Stimulated activated CD4-positive, alpha-beta T cell treated with anti-CD3 and anti-CD28 coated beads, Interleukin-2, amount 100 ng/mL, for 24 hours (primary cell): ENCODE measurements at regions not wholly inside any gene's neighbourhood (a gene's known extent, or its start where the extent isn't known, plus 50 kb on each side); places are given as distances from the start of the nearest gene placed in this dataset.
"Not testable (repeated sequence)": the region's sequence is repeated elsewhere in the genome, so short reads cannot be mapped to it uniquely, and the experiment has no call there.

ENCODE experiments used
- DNase-seq, 2 donors: peaks; one replicate each; pipeline ENCODE4 v3.0.0-alpha.2; 2020

DNA sequence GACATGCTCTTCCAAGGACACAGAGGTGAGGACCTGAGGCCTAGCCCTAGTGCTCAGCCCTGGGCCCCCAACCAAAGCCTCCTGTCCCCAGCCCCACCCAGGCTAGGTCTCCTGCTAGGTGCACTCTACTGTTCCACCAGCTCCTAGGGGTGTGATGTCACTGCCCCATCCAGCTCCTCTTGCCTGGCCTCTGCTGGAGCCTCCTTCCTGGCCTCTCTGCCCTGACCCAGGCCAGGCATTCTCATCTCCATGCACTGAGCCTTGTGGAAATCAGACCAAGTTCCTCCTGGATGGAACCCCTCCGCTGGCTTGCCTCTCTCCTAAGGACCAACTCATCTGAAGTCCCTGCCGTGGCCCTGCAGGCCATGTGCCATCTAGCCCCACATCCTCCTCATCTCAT is 156.8 kb downstream of the INHBB start:
- no peak for DNase-seq

DNA sequence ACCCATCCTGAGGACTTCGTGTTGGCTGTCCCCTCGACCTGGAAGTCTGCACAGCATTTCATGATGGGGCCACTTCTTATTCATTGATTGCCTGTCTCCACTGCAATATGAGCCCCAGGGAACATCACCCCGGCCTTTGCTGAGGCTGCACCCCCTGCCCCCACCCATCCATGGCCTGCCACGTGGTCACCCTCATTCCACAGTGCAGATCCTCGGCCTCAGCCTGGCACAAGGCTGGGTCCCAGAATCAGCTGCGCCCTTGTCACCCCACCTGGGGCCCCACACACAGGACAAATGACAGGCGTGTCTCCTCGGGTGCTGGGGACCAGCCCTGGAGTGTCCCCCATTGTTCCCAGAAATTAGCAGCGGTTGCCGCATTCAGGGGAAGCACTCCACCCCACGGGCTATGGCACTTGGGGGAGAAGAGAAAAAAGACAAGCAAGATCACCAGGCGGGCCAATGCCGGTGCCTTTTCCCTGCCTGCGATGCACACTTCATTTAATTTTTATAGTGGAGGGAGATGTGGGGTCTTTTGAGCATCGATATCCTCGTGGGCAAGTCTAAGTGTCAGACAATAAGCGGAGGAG is 157.4 kb downstream of the INHBB start:
- DNase-seq, result no peak

DNA sequence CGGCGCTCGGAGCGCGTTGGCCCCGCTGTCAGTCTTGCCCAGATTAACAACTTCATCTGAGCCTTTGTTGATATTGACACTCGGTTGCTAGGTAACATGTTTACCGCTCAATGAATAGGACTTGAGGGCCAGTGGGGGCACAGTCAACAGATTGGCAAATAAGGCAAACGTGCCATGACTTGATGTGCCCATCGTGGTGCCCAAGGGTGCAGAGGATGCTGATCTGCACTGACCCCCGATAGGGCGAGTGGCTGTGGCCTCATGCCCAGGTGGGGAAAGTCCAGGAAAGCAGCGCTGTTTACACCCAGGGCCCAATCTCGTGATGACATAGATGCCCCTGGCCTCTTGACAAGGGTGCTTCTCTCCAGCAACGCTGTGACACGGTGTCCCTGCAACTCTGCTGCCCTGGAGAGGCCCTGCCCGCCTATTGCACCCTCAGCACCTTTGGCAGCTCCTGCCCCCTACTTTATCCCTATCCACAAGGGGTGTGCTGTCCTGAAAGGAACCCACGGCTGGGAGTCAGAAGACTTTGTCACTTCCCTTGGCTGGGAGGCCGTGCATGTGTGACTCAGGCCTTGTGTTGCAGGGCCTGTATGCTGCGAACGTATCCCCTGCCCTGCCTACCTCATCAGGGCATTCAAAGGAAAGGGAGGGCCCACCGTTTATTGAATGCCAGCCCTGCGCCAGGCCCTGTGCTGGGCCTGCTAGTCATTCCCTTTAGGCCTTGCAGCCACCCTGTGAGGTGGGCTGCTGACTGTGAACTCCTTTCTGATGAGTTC is 158.0 kb downstream of the INHBB start:
- no peak for DNase-seq

DNA sequence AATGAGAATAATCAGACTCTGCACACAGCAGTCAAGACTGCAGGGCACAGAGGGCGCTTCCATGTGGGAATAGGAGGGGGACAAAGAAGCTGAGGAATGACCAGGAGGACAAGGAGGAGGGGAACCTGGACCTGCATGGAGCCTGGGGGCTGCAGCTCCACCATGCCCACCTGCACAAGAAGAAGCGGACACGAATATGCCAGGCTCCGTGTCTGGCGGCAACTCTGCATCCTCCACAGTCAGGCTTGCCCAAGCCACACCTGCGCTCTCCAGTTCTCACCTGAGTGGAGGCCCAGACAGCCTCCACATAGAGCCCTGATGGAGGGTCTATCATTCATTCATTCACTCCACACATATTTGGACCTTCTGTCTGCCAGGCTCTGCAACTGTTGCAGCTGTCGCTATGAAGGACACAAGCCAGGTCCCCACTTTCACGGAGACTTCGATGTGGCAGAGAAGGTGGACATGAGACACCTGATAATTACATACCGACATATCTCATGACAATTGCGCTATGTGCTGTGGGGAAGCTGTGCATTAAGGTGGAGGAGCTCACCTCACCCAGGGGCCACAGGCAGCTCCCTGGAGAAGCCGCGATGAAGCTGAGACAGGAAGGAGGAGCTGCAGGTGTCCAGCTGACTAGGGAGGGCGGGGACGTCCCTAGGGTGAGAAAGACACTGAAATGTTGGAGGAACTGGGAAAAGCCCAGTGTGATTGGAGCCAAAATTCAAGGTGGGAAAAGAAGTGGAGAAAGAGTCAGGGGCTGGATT is 159.2 kb downstream of the INHBB start:
- DNase-seq, result no peak

DNA sequence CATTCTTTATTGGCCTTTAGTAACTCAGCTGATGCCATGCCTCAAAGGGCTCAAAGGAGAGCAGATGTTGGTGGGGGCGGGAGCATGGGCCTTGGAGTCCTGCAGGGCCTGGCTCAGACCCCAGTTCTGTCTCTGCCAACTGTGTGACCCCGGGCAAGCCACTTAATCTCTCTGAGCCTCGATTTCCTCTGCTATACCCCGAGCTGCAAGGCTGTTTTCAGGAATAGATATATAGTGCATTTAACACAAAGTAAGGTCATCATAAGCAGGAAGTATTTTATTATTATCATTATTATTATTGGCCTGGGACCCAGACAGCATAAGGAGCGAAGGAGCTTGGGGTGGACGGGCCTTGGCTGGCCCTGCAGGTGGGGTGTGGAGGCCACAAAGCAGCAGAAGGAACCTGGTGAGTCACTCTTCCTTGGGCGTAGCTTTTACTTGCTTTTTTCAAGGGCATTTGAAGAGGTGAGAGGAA is 162.7 kb downstream of the INHBB start:
- no peak for DNase-seq

DNA sequence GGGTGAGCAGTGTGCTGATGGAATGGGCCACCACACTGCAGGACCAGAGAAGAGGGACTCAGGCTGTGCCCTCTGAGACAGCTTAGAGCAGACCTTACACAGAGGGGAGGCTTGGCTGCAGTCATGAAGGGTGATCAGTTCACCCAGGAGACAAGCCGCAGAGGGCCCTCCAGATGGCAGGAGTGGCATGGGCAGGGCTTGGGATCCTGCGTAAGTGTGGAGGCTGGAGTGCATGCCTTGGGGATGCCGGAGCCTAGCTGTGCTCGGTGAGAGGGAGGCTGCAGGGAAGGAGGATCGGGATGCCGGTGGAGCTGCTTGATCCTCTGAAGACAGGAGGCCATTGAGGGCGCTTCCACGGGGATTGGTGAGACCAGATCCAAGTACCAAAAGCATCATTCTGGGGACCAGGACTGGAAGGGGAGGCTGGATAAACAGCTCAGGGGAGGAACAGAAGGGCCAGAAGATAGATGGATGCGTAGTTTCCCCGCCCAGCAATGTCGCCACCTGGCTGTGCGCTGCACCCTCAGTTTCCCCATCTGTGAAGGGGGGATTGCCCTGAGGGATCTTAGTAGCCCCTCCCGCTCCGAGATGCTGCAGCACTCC is 163.4 kb downstream of the INHBB start:
- DNase-seq, result no peak

DNA sequence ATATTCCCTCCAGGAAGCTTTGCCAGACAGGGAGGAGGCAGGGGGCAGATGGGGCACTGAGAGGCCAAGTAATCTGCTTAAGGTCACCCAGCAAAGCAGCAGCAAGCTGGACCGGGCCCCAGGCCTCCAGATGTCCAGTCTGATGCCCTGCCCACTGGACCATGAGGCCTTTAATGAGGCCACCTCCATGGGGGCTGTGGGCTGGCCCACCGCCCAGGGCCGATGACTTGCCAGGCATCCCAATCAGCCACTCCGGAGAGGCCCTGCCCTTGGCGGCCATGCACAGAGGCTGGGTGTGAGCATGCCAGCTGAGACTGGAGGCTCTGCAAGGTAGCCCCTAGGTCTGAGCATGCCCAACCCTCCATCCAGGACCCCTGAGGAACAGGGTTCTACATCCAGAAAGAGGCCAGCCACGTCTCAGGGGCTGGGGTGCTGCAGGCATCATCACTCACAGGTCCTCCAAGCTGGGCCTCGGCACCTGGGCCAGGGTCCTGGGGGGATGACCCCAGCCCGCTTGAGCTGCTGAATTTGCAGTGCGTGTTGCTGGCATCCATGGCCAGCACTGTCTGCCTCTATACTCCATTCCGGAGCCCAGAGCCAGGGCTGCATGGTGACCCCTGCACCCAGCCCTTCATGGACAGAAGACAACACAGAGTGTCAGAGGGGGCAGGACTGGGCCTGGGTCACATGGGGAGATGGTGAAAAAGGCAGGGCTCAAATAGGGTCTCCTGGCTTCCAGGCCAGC is 164.2 kb downstream of the INHBB start:
- DNase-seq, result no peak

DNA sequence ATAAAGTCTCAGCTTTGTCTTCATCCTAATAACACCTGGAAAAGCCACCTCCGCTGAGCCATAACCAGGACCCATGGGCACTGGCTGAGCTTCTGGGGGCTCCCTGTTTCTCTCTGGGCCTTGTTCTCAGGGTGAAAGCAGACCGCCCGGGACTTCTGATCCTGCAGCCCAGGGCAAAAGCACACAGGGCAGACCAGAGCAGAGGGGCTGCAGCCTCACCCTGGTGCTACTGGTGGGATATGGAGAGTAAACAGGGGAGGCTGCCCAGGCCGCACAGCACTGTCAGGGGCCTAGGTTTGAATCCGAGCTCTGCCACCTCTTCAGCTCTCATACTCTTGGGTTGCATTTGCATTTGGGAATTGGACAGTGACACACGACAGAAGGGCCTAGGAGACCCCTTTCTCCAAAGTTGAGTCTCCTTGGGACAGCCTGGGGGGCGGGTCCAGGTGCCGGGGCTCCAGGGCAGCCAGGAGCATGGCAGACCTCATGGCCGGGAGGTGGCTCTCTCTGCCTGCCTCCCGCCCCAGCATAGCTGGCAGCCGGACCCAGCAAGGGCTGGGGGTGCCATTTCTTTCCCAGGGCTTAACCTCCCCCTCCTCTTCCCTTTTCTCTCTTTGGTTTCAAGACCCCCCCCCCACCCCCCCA is 164.9 kb downstream of the INHBB start:
- DNase-seq, result no peak

DNA sequence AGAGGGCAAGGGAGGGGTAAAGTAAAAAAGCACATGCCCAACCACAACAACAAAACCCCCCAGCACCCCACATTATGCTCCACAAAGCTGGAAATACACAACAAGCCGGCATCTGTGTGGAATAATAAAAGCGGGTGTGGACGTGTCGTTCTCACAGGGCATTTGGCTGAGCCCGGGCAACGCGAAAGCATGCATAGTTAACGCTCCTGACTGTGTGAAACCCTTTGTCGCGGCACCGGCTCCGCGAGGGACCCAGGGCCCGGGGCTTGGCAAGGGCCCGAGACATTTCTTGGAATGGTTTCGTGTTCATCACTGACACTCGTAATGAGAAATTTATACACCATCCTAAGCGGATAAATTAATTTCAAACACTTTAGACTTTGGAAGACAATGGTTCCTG is 165.6 kb downstream of the INHBB start:
- no peak for DNase-seq

DNA sequence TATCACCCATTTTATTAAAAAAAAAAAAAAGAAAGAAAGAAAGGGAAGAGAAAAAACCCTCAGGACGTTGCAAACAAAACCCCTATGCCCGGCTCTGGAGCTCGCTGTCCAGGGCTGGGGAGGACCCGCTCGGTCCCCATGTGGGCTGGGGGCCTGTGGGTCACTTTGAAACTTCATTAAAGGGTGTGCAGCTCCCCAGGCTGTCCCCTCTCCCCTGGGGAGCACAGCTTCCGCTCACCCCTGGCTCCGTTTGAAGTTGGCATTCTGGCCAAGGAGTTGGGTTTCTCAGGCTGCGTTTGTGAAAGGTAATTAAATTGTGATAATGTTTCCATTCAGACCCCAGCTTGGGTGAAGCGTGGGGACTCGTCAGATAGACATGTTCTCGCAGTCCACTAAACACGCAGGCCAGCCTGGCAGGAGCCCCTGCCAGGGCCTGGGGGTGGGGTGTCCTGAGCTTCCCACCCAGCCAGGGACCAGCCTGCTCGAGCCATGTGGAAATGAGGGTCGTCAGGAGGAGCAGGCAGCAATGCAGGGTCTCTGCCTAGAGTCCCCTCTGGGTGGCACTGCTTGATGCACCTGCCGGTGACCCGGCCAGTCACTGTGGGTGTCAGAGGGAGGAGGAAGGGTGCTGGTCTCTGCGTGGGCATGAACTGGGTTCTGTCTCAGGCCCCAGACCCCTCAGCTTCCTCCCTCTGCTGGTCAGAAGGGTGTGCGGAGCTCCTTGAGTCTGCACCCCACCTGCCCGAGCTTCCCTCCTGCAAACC is 166.2 kb downstream of the INHBB start:
- no peak for DNase-seq

DNA sequence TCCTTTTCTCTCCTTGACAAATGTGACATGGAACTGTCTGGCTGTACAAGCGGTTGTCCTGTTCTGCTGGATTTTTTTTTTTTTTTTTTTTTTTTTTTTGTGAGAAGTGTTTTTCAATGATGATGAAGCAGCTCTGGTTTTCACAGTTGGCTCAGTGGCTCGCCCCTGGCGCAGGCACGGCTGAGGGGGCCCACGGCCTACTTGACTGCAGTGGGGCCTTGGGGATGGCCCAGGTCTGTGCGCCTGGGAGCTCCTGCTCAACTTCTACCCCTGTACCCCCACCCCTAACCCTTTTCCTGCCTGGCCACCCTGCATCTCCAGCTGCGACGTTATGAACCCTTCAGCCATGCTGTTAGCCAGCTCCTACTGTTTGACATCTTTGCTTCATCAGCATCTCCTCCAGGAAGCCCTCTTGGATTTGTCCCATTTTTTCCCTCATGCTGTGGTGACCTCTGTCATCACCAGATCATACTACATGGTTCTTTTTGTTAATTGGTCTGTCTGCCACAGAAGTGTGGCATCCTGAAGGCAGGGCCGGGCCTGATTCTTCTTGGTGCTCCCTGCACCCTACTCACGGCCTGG is 167.9 kb downstream of the INHBB start:
- no peak for DNase-seq

DNA sequence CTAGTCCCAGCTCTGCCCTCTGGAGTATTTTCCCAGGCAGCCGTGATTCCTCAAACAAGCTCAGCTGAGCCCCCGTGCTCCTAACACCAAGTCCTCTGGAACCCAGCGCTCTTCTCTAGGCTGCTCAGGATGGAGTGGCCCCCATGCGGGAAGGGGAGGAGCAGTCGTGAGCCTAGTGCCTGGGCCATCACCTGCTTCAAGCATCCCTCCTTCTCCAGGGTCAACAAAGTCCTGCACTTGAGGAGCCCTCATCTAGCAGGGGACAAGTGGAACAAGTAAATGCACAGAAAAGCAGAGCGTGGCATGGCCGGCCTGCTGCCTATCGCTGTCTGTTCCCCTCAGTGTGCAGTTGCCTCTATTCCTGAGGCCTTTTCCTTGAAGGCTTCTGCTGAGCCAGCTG is 168.6 kb downstream of the INHBB start:
- DNase-seq, result no peak

DNA sequence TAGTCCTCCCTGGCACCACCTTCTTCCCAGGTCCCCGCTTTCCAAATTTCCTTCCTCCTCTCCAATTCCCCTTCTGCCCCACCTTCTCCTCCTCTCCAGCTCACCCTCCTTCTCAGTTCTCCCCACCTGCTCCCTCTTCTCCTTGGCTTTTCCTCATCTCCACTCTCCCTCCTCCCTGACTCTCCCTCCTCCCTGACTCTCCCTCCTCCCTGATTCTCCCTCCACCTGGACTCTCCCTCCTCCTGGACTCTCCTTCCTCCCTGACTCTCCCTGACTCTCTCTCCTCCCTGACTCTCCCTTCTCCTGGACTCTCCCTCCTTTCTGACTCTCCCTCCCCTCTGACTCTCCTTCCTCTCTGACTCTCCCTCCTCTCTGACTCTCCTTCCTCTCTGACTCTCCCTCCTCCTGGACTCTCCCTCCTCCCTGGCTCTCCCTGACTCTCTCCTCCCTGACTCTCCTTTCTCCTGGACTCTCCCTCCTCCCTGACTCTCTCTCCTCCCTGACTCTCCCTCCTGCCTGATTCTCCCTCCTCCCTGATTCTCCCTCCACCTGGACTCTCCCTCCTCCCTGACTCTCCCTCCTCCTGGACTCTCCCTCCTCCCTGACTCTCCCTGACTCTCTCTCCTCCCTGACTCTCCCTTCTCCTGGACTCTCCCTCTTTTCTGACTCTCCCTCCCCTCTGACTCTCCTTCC is 169.3 kb downstream of the INHBB start:
- not testable (repeated sequence) for DNase-seq

DNA sequence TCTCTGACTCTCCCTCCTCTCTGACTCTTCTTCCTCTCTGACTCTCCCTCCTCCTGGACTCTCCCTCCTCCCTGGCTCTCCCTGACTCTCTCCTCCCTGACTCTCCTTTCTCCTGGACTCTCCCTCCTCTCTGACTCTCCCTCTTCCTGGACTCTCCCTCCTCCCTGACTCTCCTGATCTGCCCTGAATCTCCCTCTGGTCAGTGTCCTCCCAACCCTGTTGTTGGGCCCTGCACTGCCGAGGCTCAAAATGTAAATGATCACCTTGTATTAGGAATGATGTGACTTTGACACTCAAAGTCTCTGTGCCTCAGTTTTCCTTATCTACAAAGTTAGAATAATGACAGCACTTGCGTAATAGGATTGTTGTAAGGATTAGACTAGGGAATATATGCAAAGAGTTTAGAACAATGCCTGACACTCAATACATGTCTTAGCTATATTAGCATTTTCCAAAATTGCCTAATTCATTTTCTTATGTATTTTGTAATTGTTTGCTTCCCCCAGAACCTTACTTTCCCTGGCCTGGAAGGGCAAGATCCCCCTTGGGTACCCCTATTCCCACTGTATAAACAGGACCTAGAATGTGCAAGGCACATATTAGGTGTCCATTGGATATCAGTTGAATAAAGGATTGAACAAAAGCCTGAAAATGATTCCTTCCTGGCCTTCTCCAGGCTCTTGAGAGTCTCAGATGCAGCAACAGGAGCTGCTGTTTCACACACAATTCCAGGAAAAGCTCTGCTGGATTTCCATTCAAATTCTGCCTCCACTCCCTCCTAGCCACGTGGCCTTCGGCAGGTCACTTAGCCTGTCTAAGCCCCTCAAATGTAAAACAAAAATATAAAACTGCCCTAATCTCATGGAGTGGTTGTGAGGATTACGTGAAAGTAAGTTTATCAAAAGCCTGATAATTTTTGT is 170.1 kb downstream of the INHBB start:
- no peak for DNase-seq

DNA sequence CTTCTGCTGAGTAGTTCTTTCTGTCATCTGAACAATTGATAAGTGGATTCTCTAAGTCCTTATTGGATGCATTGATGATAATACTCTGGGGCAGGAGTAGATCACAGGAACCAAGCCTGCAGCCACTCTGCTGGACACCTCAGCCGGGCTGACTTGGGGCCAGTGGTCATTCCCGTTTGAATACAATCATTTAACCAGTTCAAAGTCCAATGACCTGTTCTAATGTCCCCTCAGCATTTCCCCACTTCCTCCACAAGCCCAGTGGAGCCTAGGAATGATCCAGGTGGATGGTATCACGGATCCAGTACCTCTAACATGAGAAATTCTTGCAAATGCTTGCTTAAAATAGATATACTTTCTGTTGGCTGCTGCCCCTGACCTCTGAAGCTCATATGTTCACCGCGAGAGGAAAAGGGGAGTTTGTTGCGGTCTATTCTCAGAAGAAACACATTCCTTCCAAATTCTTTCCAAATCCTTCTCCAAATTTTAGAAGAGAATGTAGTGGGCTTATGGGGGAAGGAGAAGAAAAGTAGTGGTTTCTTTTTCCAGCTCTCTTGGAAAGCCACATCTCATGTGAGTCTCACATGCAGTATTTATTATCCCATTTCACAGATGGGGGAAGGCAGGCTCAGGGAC is 170.9 kb downstream of the INHBB start:
- no peak for DNase-seq

DNA sequence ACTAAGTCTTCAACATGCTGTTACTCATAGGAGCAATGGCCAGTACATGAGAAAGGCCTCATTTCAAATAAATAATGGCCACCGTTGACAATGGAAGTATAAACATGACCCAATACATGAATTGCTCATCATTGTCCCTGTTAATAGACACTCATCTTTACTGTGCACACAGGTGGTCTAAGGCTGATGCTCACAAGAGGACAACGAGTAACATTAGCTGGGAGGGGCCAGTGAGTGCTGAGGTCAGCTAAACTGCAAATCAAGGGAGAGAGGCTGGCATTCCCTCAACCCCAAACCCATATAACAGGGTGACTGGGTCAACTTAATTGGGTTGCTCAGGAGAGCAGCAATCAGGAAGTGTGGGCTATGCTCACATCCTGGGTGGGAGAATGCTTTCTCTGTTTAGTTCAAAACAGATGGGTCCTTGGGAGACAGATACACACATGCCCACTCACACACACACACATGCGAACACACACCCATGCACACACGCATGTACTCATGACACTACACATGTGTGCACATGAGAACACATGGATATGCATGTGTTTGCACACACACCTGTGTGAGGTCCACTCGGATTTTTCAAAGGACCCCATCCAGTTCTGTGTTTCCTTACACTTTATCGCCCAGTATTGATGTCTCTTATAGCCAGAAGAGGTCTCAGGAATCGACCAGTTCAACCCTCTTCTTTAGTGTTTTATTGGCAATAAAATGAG is 172.0 kb downstream of the INHBB start:
- no peak for DNase-seq

DNA sequence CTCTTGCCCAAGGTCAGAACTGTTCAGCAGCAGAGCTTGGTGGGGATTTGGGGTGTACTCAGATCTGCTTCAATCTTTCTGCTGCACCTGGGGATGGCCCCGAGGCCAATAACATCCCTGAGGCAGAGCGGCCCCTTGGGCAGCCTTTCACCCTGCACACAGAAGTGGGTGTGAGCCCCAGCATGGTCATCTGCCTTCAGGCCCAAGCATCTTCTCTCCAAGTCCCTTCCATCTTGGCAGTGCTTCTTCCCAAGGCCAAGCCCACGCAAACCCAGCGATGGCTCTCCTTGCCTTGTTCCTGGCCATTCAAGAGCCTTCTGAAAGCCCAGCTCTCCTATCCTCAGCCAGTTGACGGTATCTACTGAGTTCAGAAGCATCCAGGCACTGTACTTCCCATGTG is 172.9 kb downstream of the INHBB start:
- no peak for DNase-seq

DNA sequence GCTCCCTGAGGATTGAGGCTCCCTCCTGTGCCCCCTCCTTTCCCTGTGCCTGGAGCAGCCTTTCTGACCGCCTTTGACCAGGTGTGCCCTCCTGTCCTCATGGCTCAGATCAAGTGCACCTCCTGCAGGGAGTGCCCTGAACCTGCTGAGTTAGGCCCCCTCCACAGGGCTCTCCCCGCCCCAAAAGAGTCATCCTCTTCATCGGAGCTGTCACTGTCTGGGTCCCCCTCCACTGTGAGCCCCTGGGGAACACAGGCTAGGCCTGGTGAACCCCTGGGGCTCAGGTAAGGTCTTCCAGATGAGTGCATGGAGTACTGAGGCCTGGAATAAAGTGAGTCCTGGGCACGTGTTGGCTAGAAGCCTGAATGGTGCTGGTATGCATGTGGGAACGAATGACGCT is 173.5 kb downstream of the INHBB start:
- no peak for DNase-seq
